CD4-positive, alpha-beta T cell treated with Interleukin-4 for 1 hour (primary cell): ENCODE measurements at regions not wholly inside any gene's neighbourhood (a gene's known extent, or its start where the extent isn't known, plus 50 kb on each side); places are given as distances from the start of the nearest gene placed in this dataset.
"Not testable (repeated sequence)": the region's sequence is repeated elsewhere in the genome, so short reads cannot be mapped to it uniquely, and the experiment has no call there.

Source experiments
- DNase-seq, 2 donors: peaks; one replicate each; pipeline ENCODE4 v3.0.0-alpha.2; 2020 to 2022

DNA sequence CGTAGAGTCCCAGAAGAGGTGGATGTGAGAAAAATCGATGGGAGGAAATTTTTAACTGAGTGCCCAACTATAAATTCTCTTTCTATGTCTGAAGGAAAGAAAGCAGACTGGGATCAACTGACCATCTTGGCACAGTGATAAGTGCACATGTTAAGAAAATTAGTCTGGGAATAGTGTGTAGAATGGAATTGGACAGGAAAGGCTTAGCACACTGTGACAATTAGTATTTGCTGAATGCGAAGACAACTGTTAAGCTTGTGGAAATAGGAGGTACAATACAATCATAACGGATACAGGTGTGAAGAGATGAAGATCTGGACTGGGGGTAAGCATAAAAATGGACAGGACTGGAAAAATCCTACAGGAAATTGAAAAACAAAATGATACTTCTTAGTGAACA is 114.3 kb downstream of the FAM50B start:
- DNase-seq: no peak

DNA sequence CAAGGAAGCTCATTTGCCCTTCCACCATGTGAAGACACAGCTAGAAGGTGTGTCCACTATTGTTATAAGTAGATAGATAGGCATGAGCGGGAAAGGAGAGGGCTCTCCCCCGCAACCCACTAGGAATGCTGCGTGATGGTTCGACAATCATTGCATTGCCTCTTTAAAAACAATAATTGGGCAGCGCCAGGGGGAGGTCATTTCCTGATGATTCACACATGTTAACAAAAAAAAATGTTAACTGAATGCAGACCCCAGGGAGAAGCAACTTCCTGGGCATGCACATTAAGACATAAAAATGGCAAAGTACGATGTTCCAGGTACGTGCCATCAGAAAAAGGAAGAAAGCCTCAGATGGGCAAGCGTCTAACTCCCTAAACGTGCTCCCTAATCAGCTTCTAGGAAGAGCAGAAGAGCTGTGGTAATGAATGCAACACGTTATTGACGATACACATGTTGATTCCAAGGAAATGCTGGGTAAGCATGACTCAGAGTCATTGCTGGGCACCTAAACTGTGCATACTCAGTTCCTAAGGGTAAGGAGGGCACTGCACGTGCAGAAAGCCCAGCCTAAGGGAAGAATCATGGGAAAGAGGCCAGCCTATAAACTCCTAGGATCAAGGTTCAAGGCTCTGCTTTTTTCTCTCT is 113.7 kb downstream of the FAM217A start:
- DNase-seq: no peak

DNA sequence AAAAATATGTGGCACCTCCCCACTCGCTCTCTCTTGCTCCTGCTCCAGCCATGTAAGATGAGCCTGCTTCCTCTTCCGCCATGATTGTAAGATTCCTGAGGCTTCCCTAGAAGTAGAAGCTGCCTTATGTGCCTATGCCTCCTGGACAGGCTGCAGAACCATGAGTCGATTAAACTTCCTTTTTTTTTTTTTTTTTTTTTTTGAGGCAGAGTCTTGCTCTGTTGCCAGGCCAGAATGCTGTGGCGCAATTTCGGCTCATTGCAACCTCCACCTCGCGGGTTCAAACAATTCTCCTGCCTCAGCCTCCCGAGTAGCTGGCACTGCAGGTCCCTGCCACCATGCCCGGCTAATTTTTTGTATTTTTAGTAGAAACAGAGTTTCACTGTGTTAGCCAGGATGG is 112.5 kb downstream of the FAM217A start:
- DNase-seq: no peak

DNA sequence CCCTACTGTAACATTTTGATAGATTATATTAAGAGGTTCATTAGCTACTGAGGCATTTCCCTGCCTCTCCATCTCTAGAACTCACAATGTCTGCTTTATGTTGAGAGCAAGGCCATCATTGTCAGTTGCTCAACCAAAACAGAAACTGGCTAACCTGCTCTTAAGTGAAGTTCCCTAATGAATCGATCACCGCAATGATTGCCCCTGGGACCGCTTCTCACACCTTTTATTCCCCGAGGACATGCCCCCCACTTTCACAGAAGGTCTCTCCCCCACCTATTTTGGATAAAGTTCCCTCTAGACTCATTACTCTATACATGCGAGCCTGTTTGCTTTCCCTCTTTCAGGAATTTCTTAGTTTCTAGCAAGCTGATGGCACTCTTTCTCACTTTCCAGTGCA is 108.8 kb downstream of the FAM217A start:
- DNase-seq: no peak

DNA sequence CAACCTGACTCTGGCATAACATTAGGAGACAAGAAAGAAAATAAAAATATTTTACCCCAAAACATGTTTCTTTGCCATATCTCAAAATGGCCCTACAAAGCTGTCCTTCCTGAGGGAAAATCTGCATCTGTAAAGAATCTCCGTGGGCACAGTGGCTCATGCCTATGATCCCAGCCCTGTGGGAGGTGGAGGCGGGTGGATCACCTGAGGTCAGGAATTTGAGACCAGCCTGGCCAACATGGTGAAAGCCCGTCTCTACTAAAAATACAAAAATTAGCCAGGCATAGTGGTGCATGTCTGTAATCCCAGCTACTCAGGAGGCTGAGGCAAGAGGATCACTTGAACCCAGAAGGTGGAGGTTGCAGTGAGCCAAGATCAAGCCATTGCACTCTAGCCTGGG is 105.8 kb downstream of the FAM217A start:
- not testable (repeated sequence) for DNase-seq

DNA sequence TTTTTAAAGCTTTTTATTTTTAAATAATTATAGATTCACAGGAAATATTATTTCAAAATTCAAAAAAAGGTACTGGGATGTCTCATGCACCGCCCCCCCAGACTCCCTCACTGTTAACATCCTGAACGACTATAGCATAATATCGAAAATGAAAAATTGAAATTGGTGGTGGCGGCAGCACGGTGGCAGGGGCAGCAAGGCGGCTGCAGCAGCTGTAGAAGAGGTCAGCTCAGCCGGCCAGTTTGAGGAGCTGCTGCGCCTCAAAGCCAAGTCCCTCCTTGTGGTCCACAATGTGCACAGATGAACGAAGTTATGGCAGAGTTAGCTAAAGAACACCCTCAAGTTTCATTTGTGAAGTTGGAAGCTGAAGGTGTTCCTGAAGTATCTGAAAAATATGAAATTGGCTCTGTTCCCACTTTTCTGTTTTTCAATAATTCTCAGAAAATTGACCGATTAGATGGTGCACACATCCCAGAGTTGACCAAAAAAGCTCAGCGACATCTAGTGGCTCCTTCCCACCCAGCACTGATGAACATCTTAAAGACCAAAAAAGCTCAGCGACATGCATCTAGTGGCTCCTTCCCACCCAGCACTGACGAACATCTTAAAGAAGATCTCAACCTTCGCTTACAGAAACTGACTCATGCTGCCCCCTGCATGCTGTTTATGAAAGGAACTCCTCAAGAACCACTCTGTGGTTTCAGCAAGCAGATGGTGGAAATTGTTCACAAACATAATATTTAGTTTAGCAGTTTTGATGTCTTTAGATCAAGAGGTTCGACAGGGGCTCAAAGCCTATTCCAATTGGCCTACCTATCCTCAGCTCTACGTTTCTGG is 100.8 kb downstream of the FAM217A start:
- DNase-seq: peak; percentile 53 to 59

DNA sequence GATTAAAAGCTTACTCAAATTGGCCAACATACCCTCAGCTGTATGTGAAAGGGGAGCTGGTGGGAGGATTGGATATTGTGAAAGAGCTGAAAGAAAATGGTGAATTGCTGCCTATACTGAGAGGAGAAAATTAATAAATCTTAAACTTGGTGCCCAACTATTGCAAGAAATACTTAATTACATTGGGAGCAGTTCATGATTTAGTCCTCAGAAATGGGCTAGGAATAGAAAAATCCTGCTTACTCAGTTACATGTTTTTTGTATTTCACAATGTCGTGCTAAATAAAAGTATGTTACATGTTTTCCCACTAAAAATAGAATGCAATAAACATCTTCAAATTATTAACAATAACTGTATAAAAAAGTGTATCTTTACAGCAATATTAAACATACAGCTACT is 100.0 kb downstream of the FAM217A start:
- not testable (repeated sequence) for DNase-seq

DNA sequence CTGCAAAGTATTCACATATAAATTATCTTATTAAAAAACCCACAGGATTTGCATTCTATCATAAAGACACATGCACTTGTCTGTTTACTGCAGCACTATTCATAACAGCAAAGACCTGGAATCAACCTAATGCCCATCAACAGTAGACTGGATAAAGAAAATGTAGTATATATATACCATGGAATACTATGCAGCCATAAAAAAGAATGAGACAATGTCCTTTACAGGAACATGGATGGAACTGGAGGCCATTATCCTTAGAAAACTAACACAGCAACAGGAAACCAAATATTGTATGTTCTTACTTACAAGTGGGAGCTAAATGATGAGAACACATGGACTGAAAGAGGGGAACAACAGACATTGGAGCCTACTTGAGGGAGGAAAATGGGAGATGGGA is 97.0 kb downstream of the FAM217A start:
- no peak for DNase-seq

DNA sequence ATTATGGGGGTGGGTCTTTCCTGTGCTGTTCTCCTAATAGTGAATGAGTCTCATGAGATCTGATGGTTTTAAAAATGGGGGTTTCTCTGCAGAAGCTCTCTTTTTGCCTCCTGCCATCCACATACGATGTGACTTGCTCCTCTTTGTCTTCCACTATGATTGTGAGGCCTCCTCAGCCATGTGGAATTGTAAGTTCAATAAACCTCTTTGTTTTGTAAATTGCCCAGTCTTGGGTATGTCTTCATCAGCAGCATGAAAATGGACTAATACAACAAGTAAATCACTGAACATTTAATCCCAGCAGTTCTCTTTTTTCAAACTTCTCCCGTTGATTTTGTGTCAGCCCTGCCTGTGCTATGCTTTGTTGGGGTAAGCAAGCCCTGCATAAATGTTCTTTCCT is 95.2 kb downstream of the FAM217A start:
- DNase-seq: no peak

DNA sequence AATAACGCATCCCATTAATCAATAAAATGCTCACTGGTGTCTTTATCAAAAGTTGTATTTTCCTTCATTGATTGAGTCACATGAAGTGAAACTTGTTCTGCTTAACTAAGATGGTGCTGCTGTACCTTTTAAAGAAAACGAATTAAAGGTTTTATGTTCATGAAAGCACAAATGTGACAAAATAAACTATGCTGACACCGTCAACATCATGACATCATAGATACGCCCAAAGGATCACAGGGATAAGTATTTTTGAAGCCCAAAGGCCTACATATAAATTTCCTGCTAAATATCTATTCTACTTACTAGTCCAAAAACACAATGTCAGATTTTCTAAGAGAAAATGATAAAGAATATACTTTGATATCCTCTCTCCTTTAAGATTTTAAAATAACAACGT is 94.4 kb downstream of the FAM217A start:
- DNase-seq: no peak

DNA sequence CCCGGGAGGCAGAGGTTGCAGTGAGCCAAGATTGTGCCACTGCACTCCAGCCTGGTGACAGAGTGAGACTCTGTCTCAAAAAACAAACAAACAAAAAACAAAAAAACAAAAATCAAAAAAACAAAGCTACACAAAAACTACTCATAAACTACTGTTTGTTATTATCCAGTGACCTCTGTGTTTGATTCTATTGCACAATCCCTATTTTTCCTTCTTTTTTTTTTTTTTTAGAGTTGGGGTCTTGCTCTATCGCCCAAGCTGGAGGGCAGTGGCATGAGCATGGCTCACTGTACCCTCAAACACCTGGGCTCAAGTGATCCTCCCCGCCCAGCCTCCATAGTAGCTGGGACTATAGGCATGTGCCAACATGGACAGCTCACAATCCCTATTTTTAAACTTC is 92.7 kb downstream of the FAM217A start:
- no peak for DNase-seq

DNA sequence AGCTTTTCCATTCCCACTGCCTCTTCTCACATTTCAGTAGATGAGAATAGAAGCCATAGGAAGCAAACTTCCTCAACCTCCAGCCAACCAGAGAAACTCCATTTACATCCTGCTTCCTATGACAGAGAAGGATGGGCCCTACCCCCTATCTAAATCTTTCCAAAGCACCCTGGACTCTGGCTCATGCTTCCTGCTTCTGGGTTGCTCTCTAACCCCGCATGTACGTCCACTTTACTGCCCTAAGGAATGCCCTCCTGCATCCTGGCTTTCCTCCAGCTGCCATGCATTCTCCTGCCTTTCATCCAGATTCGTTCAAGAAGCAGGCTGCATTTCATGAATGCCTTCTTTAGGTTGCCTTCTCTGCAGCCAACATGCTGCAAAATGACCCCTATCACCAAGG is 91.9 kb downstream of the FAM217A start:
- DNase-seq: no peak

DNA sequence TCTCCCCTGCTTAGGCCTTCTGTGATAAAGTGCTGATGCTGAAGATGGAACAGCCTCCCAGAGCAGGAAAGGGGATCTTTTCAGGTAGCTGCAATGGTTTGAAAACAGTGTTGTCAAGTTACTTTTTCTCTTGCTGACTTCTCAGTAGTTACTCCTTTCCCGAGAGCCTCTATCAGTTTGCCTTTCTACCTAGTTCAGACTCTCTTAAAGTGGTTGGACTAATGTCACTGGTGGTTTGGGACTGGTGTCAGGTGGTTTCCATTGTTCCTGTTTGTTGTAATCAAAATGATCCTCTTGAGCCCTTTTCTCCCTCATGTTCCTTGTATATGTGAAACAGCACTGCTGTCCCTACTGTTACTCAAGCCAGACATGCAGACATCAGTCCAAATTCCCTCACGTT is 91.4 kb downstream of the FAM217A start:
- DNase-seq: no peak

DNA sequence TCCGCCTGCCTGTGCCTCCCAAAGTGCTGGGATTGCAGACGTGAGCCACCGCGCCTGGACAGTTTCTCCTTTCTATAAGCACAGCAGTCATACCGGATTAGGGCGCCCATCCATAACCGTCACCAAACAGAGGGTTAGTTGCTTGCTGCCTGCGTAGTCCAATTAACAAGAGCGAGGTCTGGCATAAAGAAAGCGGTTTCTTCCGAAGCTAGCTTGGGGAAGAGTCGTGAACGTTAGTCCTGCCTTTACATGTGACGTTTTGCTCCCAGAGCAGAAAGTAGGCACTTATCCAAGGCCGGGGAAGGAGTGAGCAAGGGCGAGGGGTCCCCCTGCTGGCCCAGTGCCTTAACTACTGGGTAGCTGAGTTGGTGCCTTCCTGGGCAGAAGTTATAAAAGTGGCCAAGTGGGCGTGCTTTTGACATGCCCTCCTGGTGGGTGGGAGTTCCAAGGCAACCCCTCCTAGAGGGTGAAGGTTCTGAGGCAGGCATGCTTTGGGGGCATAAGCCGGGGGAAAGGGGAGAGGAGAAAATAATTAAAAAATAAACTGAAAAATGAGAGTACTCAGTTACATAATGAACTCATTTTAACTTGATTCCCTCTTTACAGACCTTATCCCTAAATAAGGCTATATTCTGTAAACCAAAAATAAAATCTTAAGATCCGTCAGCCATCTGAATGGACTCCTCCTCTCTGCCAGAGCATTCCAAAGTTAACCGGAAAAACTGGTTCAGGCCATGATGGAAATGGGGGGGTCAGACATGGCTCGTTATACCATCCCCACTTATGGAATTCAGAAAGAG is 88.0 kb downstream of the FAM217A start:
- DNase-seq: peak; percentile 63 to 68

DNA sequence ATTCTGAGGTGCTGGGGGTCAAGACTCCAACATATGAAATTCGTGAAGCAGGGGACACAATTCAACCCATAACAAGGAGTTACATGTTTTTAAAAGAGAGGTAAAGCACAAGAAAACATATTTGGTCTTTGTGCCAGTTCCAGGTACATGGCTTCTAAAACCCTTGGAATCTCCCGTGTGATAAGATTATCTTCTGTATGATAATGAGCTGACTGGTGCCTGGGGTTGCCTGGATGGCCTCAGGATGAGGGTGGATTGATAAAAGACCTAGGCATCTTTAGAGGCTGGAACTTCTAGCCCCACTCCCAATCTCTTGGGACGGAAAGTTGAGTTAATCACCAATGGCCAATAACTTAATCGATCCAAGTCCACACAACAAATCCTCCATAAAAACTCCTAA is 87.0 kb downstream of the FAM217A start:
- no peak for DNase-seq

DNA sequence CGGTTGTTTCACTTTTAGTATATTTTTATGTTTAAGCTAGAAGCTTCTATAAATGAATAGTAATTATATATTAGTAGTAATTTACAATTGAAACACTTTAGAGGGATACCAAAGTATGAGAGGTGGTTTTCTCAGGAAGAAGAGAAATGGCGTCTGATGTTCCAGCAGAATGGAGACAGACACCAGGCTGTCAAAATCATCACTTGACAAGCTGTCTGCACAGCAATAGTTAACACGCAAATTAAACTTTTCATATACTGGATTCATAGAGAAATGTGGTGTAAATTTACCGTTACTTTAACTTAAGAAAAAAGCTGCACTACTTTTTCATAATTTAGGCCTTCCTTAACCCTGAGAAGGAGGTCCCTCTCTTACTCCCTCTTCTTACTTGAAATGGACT is 82.6 kb downstream of the FAM217A start:
- DNase-seq: no peak

DNA sequence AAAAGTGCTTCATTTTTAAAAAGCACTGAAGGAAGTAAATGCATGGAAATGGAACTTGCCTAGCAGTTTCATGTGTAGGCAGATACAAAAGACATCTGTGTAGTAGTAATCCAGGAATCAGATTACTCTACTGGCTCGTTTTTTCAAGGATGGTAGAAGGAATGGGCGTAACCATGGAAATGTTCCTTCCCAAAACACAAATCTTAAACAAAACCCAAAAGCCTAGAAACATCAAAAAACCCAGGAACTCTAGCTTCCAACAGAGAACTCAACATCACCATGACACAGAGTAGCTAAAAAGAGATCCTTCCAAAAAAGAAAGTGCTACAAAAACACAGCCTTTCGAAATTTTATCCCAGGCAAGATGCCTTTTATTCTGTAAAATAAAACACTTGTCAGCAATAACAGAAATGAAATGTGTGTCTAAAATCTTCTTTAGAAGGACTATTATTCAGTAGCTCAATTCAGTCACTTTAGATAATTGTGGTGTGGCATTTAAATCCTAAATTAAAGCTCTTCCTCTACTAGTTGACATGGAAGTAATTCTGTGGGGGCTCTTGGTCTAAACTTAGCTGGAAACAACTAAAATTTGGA is 81.7 kb downstream of the FAM217A start:
- no peak for DNase-seq

DNA sequence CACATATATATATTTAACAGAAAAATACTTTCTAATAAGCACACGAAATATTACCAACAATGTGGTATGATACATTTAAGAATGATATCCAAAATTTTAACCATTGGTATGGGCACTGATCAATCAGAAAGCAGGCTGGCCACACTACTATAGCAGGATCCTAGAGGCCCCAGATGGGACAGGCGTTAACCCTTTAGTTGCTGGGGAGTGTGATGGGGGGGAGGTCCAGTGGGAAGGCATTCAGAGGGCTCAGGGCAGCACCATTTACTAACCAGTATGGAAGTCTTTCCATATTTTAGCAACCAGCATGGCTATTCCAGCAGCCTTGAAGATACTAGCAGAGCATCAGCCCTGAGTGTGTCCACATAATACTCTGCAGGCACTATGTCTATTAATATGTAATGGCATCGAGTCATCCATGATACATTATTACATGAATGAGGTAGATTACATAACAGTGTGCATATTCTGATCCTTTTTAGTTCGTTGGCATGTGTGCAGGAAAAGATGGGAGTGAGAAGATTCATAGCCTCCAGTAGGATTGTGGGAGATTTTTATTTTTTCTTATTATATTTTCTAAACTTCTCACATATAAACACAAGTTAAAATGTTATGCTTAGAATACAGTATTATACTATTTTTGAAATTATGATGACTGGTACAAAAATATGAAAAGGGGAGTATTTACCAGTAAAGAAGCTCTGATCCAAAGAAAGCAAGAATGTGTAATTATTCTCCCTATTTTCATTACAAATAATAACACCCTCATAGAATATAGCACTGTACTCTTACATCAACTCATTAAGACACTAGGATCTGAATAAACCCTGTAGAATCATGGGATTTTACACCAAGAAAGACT is 78.9 kb downstream of the FAM217A start:
- no peak for DNase-seq

DNA sequence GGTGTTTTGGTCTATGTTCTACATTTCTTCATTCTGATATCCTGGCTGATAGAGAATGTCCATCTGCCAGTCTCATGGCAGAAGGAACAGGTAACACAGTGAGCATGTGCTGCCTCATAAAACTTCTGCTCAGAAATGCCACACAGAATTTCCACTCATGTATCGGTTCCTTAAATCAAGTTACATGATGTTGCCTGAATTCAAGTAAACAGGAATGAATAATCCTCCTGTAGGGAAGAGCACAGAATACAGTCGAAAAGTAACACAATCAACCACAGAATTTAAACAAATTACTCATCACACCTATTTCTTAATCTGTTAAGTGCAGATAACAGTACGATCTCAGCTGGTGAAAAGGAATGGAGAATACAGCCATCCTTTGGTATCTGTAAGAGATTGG is 74.7 kb downstream of the FAM217A start:
- no peak for DNase-seq

DNA sequence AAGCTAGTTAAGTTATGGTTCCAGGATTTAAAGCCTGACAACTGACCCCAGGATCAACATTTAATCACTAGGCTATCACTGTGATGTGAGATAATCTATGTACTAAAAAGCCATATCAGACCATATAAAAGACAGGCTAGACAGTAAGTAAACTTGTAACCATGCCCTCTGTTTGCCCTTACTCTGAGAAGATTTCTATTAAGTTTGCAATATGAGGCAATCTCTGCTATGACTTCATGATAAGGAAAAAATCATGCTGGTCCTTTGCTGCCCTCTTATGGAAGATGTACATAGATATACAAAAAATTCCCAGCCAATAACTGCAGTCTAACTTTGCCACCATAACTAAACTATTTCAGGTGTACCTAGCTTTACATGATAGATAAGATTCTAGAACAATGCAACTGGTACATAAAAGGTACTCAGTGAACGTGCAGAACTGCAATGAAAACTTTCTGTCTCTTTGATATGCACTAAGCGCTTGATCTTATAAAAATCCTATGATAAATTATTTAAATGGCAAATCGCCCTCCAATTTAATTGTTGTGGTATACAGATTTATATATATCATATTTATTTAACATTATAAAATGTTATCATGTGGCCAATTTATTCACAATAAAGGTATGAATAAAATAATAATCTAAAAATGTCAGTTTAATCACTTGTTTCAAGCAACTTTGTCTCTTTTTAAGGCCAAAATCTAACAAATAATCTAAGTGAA is 70.5 kb downstream of the FAM217A start:
- peak in 1 of 2 donors; percentile 71 for DNase-seq

DNA sequence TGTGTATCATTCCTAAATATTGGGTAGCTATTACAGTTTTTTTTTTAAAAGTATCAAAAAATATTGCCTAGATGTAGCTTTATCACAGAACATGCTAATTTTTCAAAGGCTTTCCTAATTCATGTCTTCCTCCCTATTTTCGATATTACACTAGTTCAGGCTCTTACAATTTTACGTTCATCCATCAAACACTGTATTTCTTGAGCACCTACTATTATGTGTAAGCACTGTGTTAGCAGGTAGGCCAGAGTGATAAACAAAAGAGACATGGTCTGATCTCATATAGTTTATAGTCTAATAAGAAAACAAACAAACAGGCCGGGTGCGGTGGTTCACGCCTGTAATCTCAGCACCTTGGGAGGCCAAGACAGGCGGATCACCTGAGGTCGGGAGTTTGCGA is 69.5 kb downstream of the FAM217A start:
- DNase-seq: no peak

DNA sequence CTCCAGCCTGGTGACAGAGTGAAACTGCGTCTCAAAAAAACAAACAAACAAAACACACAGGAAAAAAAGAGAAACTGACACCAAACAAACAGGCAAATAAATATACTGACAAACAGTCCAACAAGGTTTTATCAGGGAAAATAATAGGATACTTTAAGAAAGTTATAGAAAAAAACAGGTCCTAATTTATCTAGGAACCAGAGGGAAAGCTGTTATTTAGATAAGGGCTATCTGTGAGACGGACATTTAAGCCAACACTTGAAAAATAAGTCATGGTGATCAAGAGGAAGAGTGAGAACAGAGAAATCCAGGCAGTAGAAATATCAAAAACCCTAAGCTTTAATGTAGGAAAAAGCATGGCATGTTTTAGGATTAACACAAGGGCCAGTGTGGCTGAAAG is 68.9 kb downstream of the FAM217A start:
- no peak for DNase-seq
